HepG2 (cell line): ENCODE measurements at regions not wholly inside any gene's neighbourhood (a gene's known extent, or its start where the extent isn't known, plus 50 kb on each side); places are given as distances from the start of the nearest gene placed in this dataset.

Source experiments
- ATF3 ChIP-seq: sonication (generic); formaldehyde crosslinking; IDR thresholded peaks from 2 replicates; pipeline ENCODE4 v1.4.0; 2020; ENCODE audit warnings: missing genetic modification reagents
- CTCF ChIP-seq: sonication (generic); formaldehyde crosslinking; IDR thresholded peaks from 2 replicates; pipeline ENCODE4 v1.5.0; 2020; ENCODE audit warnings: mild to moderate bottlenecking, missing genetic modification reagents, moderate library complexity
- E2F1 ChIP-seq: sonication (generic); formaldehyde crosslinking; IDR thresholded peaks from 2 replicates; pipeline ENCODE4 v1.5.0; 2020; ENCODE audit warnings: missing genetic modification reagents
- HIVEP1 ChIP-seq: sonication (generic); formaldehyde crosslinking; IDR thresholded peaks from 2 replicates; pipeline ENCODE4 v1.4.0; 2020; ENCODE audit warnings: mild to moderate bottlenecking, missing genetic modification reagents
- HNRNPUL1 ChIP-seq: fragments of 200-400 bp; formaldehyde crosslinking; IDR thresholded peaks from 2 replicates; pipeline ENCODE4 v1.6.1; 2017; ENCODE audit warnings: low read depth, mild to moderate bottlenecking, low read length, moderate library complexity
- KDM1A ChIP-seq: IDR thresholded peaks from 2 replicates; pipeline ENCODE4 v1.6.1; 2016; ENCODE audit warnings: missing compliant biosample characterization
- LBX2 ChIP-seq: sonication (generic); formaldehyde crosslinking; IDR thresholded peaks from 2 replicates; pipeline ENCODE4 v1.5.0; 2020; ENCODE audit warnings: missing genetic modification reagents, mild to moderate bottlenecking, borderline replicate concordance
- NFE2L2 ChIP-seq: fragments of 150-350 bp; IDR thresholded peaks from 2 replicates; pipeline ENCODE4 v1.6.1; 2014; ENCODE audit warnings: low read length
- PLSCR1 ChIP-seq: sonication (generic); formaldehyde crosslinking; IDR thresholded peaks from 2 replicates; pipeline ENCODE4 v1.5.0; 2020; ENCODE audit warnings: missing genetic modification reagents, mild to moderate bottlenecking, borderline replicate concordance
- POLR2A ChIP-seq, 2 experiments: IDR thresholded peaks; 2 replicates each; pipeline ENCODE4 v1.6.1; 2011; ENCODE audit warnings: low read depth in 2 of 2, low read length in 2 of 2, mild to moderate bottlenecking in 1 of 2, moderate library complexity in 1 of 2; ENCODE audit not compliant: insufficient read depth in 1 of 2
- REL ChIP-seq: sonication (generic); formaldehyde crosslinking; conservative IDR thresholded peaks from 2 replicates; pipeline ENCODE4 v1.8.0; 2022; ENCODE audit warnings: mild to moderate bottlenecking, missing genetic modification reagents, moderate library complexity

- TF ChIP-seq REL (no peak), KDM1A (CRISPR knock-in tag) (no peak), HIVEP1 (CRISPR knock-in tag) (no peak), HNRNPUL1 (no peak), LBX2 (no peak), PLSCR1 (CRISPR knock-in tag) (no peak), E2F1 (CRISPR knock-in tag) (no peak), CTCF (CRISPR knock-in tag) (no peak), POLR2A (IDR thresholded peaks at IDR 0.05; ENCODE audit: insufficient read depth in 1 of 2, low read depth in 2 of 2, low read length in 2 of 2) (no peak), ATF3 (CRISPR knock-in tag) (no peak), NFE2L2 (no peak; the same call in 1 of the 2 replicates)
Measured at GRCh38 chr20:51267679-51268078, 244.8 kb upstream of the KCNG1 start.
